ENCODE measurements at regions not wholly inside any gene's neighbourhood (a gene's known extent, or its start where the extent isn't known, plus 50 kb on each side); places are given as distances from the start of the nearest gene placed in this dataset.
"Not testable (repeated sequence)": the region's sequence is repeated elsewhere in the genome, so short reads cannot be mapped to it uniquely, and the experiment has no call there.

GRCh38 chr6:164998297-164998696 lies 311.1 kb downstream of the C6orf118 start:
- no peaks in the 10 kb centered on the region for H3K4me1 ChIP-seq
- H3K4me3 ChIP-seq: no peak overlapping the region
- no peak overlapping the region for H3K4me2 ChIP-seq
- no peaks in the 10 kb centered on the region for H3K36me3 ChIP-seq
- TF ChIP-seq Cebpa-rat (IDR thresholded peaks at IDR 0.05): no peak
- no peaks in the 10 kb centered on the region for H3K27me3 ChIP-seq
- no peak overlapping the region for H3K27ac ChIP-seq
- H4K20me1 ChIP-seq: no peaks in the 10 kb centered on the region
- H3K9ac ChIP-seq: no peak overlapping the region
- peaks cover 9 to 19% (median 13%) of the 10 kb centered on the region in 11 experiments for H3K9me3 ChIP-seq (replicated peaks in 1 of 11)

- TF ChIP-seq Cebpa-rat (IDR thresholded peaks at IDR 0.05): no peak
- Histone ChIP-seq H3K27me3 (no peaks in the 10 kb centered on the region), H3K4me1 (no peaks in the 10 kb centered on the region), H3K4me3 (no peak overlapping the region), H3K36me3 (no peaks in the 10 kb centered on the region), H4K20me1 (no peaks in the 10 kb centered on the region), H3K27ac (no peak overlapping the region), H3K9me3 (replicated peaks in 1 of 11) (peaks cover 6 to 12% (median 8%) of the 10 kb centered on the region in 11 experiments), H3K9ac (no peak overlapping the region), H3K4me2 (no peak overlapping the region)
Observed at GRCh38 chr6:164996838-164997237, 312.6 kb downstream of the C6orf118 start.

- H3K4me3 ChIP-seq: no peak overlapping the region
- no peaks in the 10 kb centered on the region for H3K9me3 ChIP-seq (replicated peaks in 1 of 11)
- no peak overlapping the region for H3K4me2 ChIP-seq
- TF ChIP-seq Cebpa-rat (IDR thresholded peaks at IDR 0.05): no peak
- no peaks in the 10 kb centered on the region for H3K27me3 ChIP-seq
- no peak overlapping the region for H3K9ac ChIP-seq
- no peaks in the 10 kb centered on the region for H3K36me3 ChIP-seq
- no peaks in the 10 kb centered on the region for H3K4me1 ChIP-seq
- no peaks in the 10 kb centered on the region for H4K20me1 ChIP-seq
- no peak overlapping the region for H3K27ac ChIP-seq
Observed at GRCh38 chr6:164991573-164991972, 317.8 kb downstream of the C6orf118 start.

GRCh38 chr6:164990901-164991300 lies 318.5 kb downstream of the C6orf118 start:
- Histone ChIP-seq H3K36me3 (no peaks in the 10 kb centered on the region), H3K27me3 (no peaks in the 10 kb centered on the region), H3K9ac (no peak overlapping the region), H3K9me3 (replicated peaks in 1 of 11) (no peaks in the 10 kb centered on the region), H4K20me1 (no peaks in the 10 kb centered on the region), H3K4me1 (no peaks in the 10 kb centered on the region), H3K27ac (no peak overlapping the region), H3K4me2 (no peak overlapping the region), H3K4me3 (no peak overlapping the region)
- TF ChIP-seq Cebpa-rat (IDR thresholded peaks at IDR 0.05): no peak

GRCh38 chr6:164982389-164982788 lies 327.0 kb downstream of the C6orf118 start:
- Histone ChIP-seq H3K9me3 (replicated peaks in 1 of 11) (no peaks in the 10 kb centered on the region), H3K4me1 (no peaks in the 10 kb centered on the region), H3K4me2 (no peak overlapping the region), H4K20me1 (no peaks in the 10 kb centered on the region), H3K4me3 (no peak overlapping the region), H3K9ac (no peak overlapping the region), H3K27me3 (no peaks in the 10 kb centered on the region), H3K27ac (no peak overlapping the region), H3K36me3 (no peaks in the 10 kb centered on the region)
- no peak for TF ChIP-seq Cebpa-rat (IDR thresholded peaks at IDR 0.05)

- Histone ChIP-seq H3K36me3 (no peaks in the 10 kb centered on the region), H3K27ac (no peak overlapping the region), H3K4me2 (no peak overlapping the region), H3K27me3 (no peaks in the 10 kb centered on the region), H4K20me1 (no peaks in the 10 kb centered on the region), H3K9ac (no peak overlapping the region), H3K4me3 (no peak overlapping the region), H3K9me3 (replicated peaks in 1 of 11) (no peaks in the 10 kb centered on the region), H3K4me1 (no peaks in the 10 kb centered on the region)
- TF ChIP-seq Cebpa-rat (IDR thresholded peaks at IDR 0.05): no peak
Observed at GRCh38 chr6:164967102-164967501, 342.3 kb downstream of the C6orf118 start.

- Histone ChIP-seq H3K4me2 (no peak overlapping the region), H3K4me1 (no peaks in the 10 kb centered on the region), H3K36me3 (no peaks in the 10 kb centered on the region), H4K20me1 (no peaks in the 10 kb centered on the region), H3K27me3 (no peaks in the 10 kb centered on the region), H3K4me3 (no peak overlapping the region), H3K27ac (no peak overlapping the region), H3K9me3 (replicated peaks in 1 of 11) (no peaks in the 10 kb centered on the region), H3K9ac (no peak overlapping the region)
- TF ChIP-seq Cebpa-rat (IDR thresholded peaks at IDR 0.05): no peak
Observed at GRCh38 chr6:164962805-164963204, 346.6 kb downstream of the C6orf118 start.

GRCh38 chr6:164947164-164947563 lies 362.2 kb downstream of the C6orf118 start:
- Histone ChIP-seq H3K27ac (no peak overlapping the region), H3K36me3 (no peaks in the 10 kb centered on the region), H3K4me2 (no peak overlapping the region), H3K9me3 (replicated peaks in 1 of 11) (peaks cover 0 to 4% (median 0%) of the 10 kb centered on the region in 11 experiments; a peak in 1 of 22 replicates), H3K27me3 (no peaks in the 10 kb centered on the region), H3K4me1 (no peaks in the 10 kb centered on the region), H3K4me3 (no peak overlapping the region), H3K9ac (no peak overlapping the region), H4K20me1 (no peaks in the 10 kb centered on the region)
- TF ChIP-seq Cebpa-rat (IDR thresholded peaks at IDR 0.05): no peak

GRCh38 chr6:164942271-164942670 lies 367.1 kb downstream of the C6orf118 start:
- Histone ChIP-seq H4K20me1 (no peaks in the 10 kb centered on the region), H3K9ac (no peak overlapping the region), H3K4me2 (no peak overlapping the region), H3K27ac (no peak overlapping the region), H3K27me3 (no peaks in the 10 kb centered on the region), H3K36me3 (no peaks in the 10 kb centered on the region), H3K4me3 (no peak overlapping the region), H3K9me3 (replicated peaks in 1 of 11) (peaks cover 0 to 9% (median 0%) of the 10 kb centered on the region in 11 experiments; a peak in 2 of 22 replicates), H3K4me1 (no peaks in the 10 kb centered on the region)
- no peak for TF ChIP-seq Cebpa-rat (IDR thresholded peaks at IDR 0.05)

- not testable (repeated sequence) for H4K20me1 ChIP-seq, H3K27me3 ChIP-seq, H3K4me1 ChIP-seq, H3K9ac ChIP-seq, H3K27ac ChIP-seq, H3K4me3 ChIP-seq, H3K4me2 ChIP-seq, H3K36me3 ChIP-seq
- peaks cover 0 to 13% (median 0%) of the 10 kb centered on the region in 11 experiments; a peak in 6 of 22 replicates for H3K9me3 ChIP-seq (replicated peaks in 1 of 11)
Observed at GRCh38 chr6:164933238-164933794, 376.1 kb downstream of the C6orf118 start.

Measured in BLaER1 treated with 17β-estradiol and CSF1 and Interleukin-3, amounts not matched to agents 10 nM and 100 nM (cell line).